ENCODE measurements at regions not wholly inside any gene's neighbourhood (a gene's known extent, or its start where the extent isn't known, plus 50 kb on each side); places are given as distances from the start of the nearest gene placed in this dataset.

GRCh38 chr14:53581504-53581903 is 375.1 kb downstream of the BMP4 start:
- Histone ChIP-seq H3K27ac (ENCODE audit: low read depth, low read length) (no peak overlapping the region), H3K18ac (ENCODE audit: low read length) (no peak overlapping the region), H3K56ac (ENCODE audit: low read length) (no peak overlapping the region), H4K8ac (ENCODE audit: low read depth, low read length) (no peak overlapping the region), H3K36me3 (ENCODE audit: control insufficient read depth, insufficient read depth, low read length) (no peaks in the 10 kb centered on the region), H2BK120ac (ENCODE audit: low read depth, low read length) (no peak overlapping the region), H3K79me1 (ENCODE audit: low read length) (no peaks in the 10 kb centered on the region), H3K4me1 (ENCODE audit: control insufficient read depth, low read depth, low read length) (no peaks in the 10 kb centered on the region), H4K5ac (ENCODE audit: low read length) (no peak overlapping the region), H3K4me2 (ENCODE audit: low read length) (no peak overlapping the region), H3K23ac (ENCODE audit: low read length) (no peak overlapping the region), H2BK15ac (replicated peaks; ENCODE audit: low read depth) (no peak overlapping the region), H2AK5ac (ENCODE audit: low read length) (no peak overlapping the region), H3K9ac (ENCODE audit: low read length) (no peak overlapping the region), H3K27me3 (ENCODE audit: insufficient read depth, low read length, poor library complexity) (no peaks in the 10 kb centered on the region), H3K4ac (ENCODE audit: low read depth, low read length) (no peak overlapping the region), H3K4me3 (ENCODE audit: low read length) (no peak overlapping the region), H2BK5ac (ENCODE audit: low read length) (no peak overlapping the region), H3K79me2 (ENCODE audit: control insufficient read depth, insufficient read depth, low read length) (no peaks in the 10 kb centered on the region)
- no CpG with 5 or more reads among the region's 1 CpG for WGBS (ENCODE audit: extremely low coverage, insufficient coverage, low lambda C conversion rate)
- DNase-seq, result peak; percentile 90

GRCh38 chr14:53571641-53572328 is 384.8 kb downstream of the BMP4 start:
- no peaks in the 10 kb centered on the region for H3K27me3 ChIP-seq (ENCODE audit: insufficient read depth, low read length, poor library complexity)
- H2BK15ac ChIP-seq (replicated peaks; ENCODE audit: low read depth), result no peak overlapping the region
- H3K56ac ChIP-seq (ENCODE audit: low read length), result no peak overlapping the region
- no peak overlapping the region for H4K8ac ChIP-seq (ENCODE audit: low read depth, low read length)
- no peaks in the 10 kb centered on the region for H3K4me1 ChIP-seq (ENCODE audit: control insufficient read depth, low read depth, low read length)
- no peaks in the 10 kb centered on the region for H3K36me3 ChIP-seq (ENCODE audit: control insufficient read depth, insufficient read depth, low read length)
- WGBS (ENCODE audit: extremely low coverage, insufficient coverage, low lambda C conversion rate), result no CpG with 5 or more reads among the region's 5 CpGs
- H3K9ac ChIP-seq (ENCODE audit: low read length), result no peak overlapping the region
- H3K4me3 ChIP-seq (ENCODE audit: low read length), result no peak overlapping the region
- no peak overlapping the region for H3K23ac ChIP-seq (ENCODE audit: low read length)
- H3K79me1 ChIP-seq (ENCODE audit: low read length), result no peaks in the 10 kb centered on the region
- H3K4ac ChIP-seq (ENCODE audit: low read depth, low read length), result no peak overlapping the region
- DNase-seq, result peak; percentile 42
- no peak overlapping the region for H2AK5ac ChIP-seq (ENCODE audit: low read length)
- no peak overlapping the region for H2BK120ac ChIP-seq (ENCODE audit: low read depth, low read length)
- H3K27ac ChIP-seq (ENCODE audit: low read depth, low read length), result no peak overlapping the region
- H3K4me2 ChIP-seq (ENCODE audit: low read length), result no peak overlapping the region
- H3K18ac ChIP-seq (ENCODE audit: low read length), result no peak overlapping the region
- H3K79me2 ChIP-seq (ENCODE audit: control insufficient read depth, insufficient read depth, low read length), result no peaks in the 10 kb centered on the region
- H2BK5ac ChIP-seq (ENCODE audit: low read length), result no peak overlapping the region
- H4K5ac ChIP-seq (ENCODE audit: low read length), result no peak overlapping the region

- no peak overlapping the region for H3K23ac ChIP-seq (ENCODE audit: low read length)
- H2BK5ac ChIP-seq (ENCODE audit: low read length), result no peak overlapping the region
- no peak overlapping the region for H2BK15ac ChIP-seq (replicated peaks; ENCODE audit: low read depth)
- H3K4me3 ChIP-seq (ENCODE audit: low read length), result no peak overlapping the region
- no peak overlapping the region for H3K56ac ChIP-seq (ENCODE audit: low read length)
- no peaks in the 10 kb centered on the region for H3K79me2 ChIP-seq (ENCODE audit: control insufficient read depth, insufficient read depth, low read length)
- no peak overlapping the region for H3K4ac ChIP-seq (ENCODE audit: low read depth, low read length)
- H3K36me3 ChIP-seq (ENCODE audit: control insufficient read depth, insufficient read depth, low read length), result no peaks in the 10 kb centered on the region
- no peak overlapping the region for H3K9ac ChIP-seq (ENCODE audit: low read length)
- no peak overlapping the region for H3K27ac ChIP-seq (ENCODE audit: low read depth, low read length)
- no peak overlapping the region for H4K5ac ChIP-seq (ENCODE audit: low read length)
- H3K18ac ChIP-seq (ENCODE audit: low read length), result no peak overlapping the region
- no CpG with 5 or more reads among the region's 9 CpGs for WGBS (ENCODE audit: extremely low coverage, insufficient coverage, low lambda C conversion rate)
- no peak overlapping the region for H2BK120ac ChIP-seq (ENCODE audit: low read depth, low read length)
- no peak overlapping the region for H4K8ac ChIP-seq (ENCODE audit: low read depth, low read length)
- H3K27me3 ChIP-seq (ENCODE audit: insufficient read depth, low read length, poor library complexity), result no peaks in the 10 kb centered on the region
- DNase-seq, result no peak
- H3K4me1 ChIP-seq (ENCODE audit: control insufficient read depth, low read depth, low read length), result no peaks in the 10 kb centered on the region
- no peak overlapping the region for H3K4me2 ChIP-seq (ENCODE audit: low read length)
- no peak overlapping the region for H2AK5ac ChIP-seq (ENCODE audit: low read length)
- H3K79me1 ChIP-seq (ENCODE audit: low read length), result no peaks in the 10 kb centered on the region
Measured at GRCh38 chr14:53570411-53571387, 385.9 kb downstream of the BMP4 start.

GRCh38 chr14:53569446-53569845 is 387.2 kb downstream of the BMP4 start:
- H3K56ac ChIP-seq (ENCODE audit: low read length), result no peak overlapping the region
- H3K27me3 ChIP-seq (ENCODE audit: insufficient read depth, low read length, poor library complexity), result no peaks in the 10 kb centered on the region
- H4K8ac ChIP-seq (ENCODE audit: low read depth, low read length), result no peak overlapping the region
- H3K79me2 ChIP-seq (ENCODE audit: control insufficient read depth, insufficient read depth, low read length), result no peaks in the 10 kb centered on the region
- no peak overlapping the region for H3K9ac ChIP-seq (ENCODE audit: low read length)
- no peak overlapping the region for H3K23ac ChIP-seq (ENCODE audit: low read length)
- H3K4me2 ChIP-seq (ENCODE audit: low read length), result no peak overlapping the region
- H4K5ac ChIP-seq (ENCODE audit: low read length), result no peak overlapping the region
- no peak overlapping the region for H2BK5ac ChIP-seq (ENCODE audit: low read length)
- H3K79me1 ChIP-seq (ENCODE audit: low read length), result no peaks in the 10 kb centered on the region
- no CpG with 5 or more reads among the region's 2 CpGs for WGBS (ENCODE audit: extremely low coverage, insufficient coverage, low lambda C conversion rate)
- no peak overlapping the region for H3K4me3 ChIP-seq (ENCODE audit: low read length)
- H3K27ac ChIP-seq (ENCODE audit: low read depth, low read length), result no peak overlapping the region
- H3K36me3 ChIP-seq (ENCODE audit: control insufficient read depth, insufficient read depth, low read length), result no peaks in the 10 kb centered on the region
- H2BK15ac ChIP-seq (replicated peaks; ENCODE audit: low read depth), result no peak overlapping the region
- no peak overlapping the region for H3K4ac ChIP-seq (ENCODE audit: low read depth, low read length)
- H3K4me1 ChIP-seq (ENCODE audit: control insufficient read depth, low read depth, low read length), result no peaks in the 10 kb centered on the region
- H3K18ac ChIP-seq (ENCODE audit: low read length), result no peak overlapping the region
- H2BK120ac ChIP-seq (ENCODE audit: low read depth, low read length), result no peak overlapping the region
- no peak for DNase-seq
- no peak overlapping the region for H2AK5ac ChIP-seq (ENCODE audit: low read length)

GRCh38 chr14:53567236-53567780 is 389.3 kb downstream of the BMP4 start:
- H3K23ac ChIP-seq (ENCODE audit: low read length), result no peak overlapping the region
- peak; percentile 52 for DNase-seq
- H4K5ac ChIP-seq (ENCODE audit: low read length), result no peak overlapping the region
- no peaks in the 10 kb centered on the region for H3K79me2 ChIP-seq (ENCODE audit: control insufficient read depth, insufficient read depth, low read length)
- WGBS (ENCODE audit: extremely low coverage, insufficient coverage, low lambda C conversion rate), result no CpG with 5 or more reads among the region's 3 CpGs
- H3K18ac ChIP-seq (ENCODE audit: low read length), result no peak overlapping the region
- H3K4me2 ChIP-seq (ENCODE audit: low read length), result no peak overlapping the region
- H3K4me3 ChIP-seq (ENCODE audit: low read length), result no peak overlapping the region
- no peak overlapping the region for H2BK120ac ChIP-seq (ENCODE audit: low read depth, low read length)
- no peak overlapping the region for H3K9ac ChIP-seq (ENCODE audit: low read length)
- no peak overlapping the region for H4K8ac ChIP-seq (ENCODE audit: low read depth, low read length)
- no peak overlapping the region for H3K56ac ChIP-seq (ENCODE audit: low read length)
- no peak overlapping the region for H2BK5ac ChIP-seq (ENCODE audit: low read length)
- H3K36me3 ChIP-seq (ENCODE audit: control insufficient read depth, insufficient read depth, low read length), result no peaks in the 10 kb centered on the region
- no peaks in the 10 kb centered on the region for H3K79me1 ChIP-seq (ENCODE audit: low read length)
- no peak overlapping the region for H3K27ac ChIP-seq (ENCODE audit: low read depth, low read length)
- no peak overlapping the region for H2BK15ac ChIP-seq (replicated peaks; ENCODE audit: low read depth)
- no peak overlapping the region for H3K4ac ChIP-seq (ENCODE audit: low read depth, low read length)
- no peaks in the 10 kb centered on the region for H3K27me3 ChIP-seq (ENCODE audit: insufficient read depth, low read length, poor library complexity)
- H2AK5ac ChIP-seq (ENCODE audit: low read length), result no peak overlapping the region
- H3K4me1 ChIP-seq (ENCODE audit: control insufficient read depth, low read depth, low read length), result no peaks in the 10 kb centered on the region
